H1 (cell line): ENCODE measurements at regions not wholly inside any gene's neighbourhood (a gene's known extent, or its start where the extent isn't known, plus 50 kb on each side); places are given as distances from the start of the nearest gene placed in this dataset.

Experiments
- CTCF ChIA-PET: fragments of 300-600 bp; sonication (Branson Sonifier 250); formaldehyde crosslinking; loops from one replicate; lab custom pipeline; 2021; ENCODE audit not compliant: partially characterized antibody; lab: Charles Lee
- POLR2A ChIA-PET: fragments of 300-600 bp; sonication (Branson Sonifier 250); formaldehyde crosslinking; loops from one replicate; lab custom pipeline; 2021; ENCODE audit warnings: inconsistent platforms; ENCODE audit not compliant: partially characterized antibody; lab: Charles Lee
- DNase-seq, 2 experiments: peaks; one replicate each; pipeline versions ENCODE4 v3.0.0 to v3.0.0-alpha.2; 2010 to 2022; ENCODE audit warnings: low spot score in 2 of 2, low read depth in 1 of 2, mixed read lengths in 1 of 2
- FAIRE-seq: peaks from 2 replicates; lab custom pipeline; 2011; peaks lifted over from hg19 to GRCh38; lab: Jason Lieb, UNC
- H2AFZ ChIP-seq: 2 replicates; pipeline ENCODE4 v1.8.1; 2012; ENCODE audit warnings: low read length, inconsistent platforms
- H2AK5ac ChIP-seq: 2 replicates; pipeline ENCODE4 v1.6.1; 2013; ENCODE audit warnings: low read depth, low read length
- H2BK120ac ChIP-seq: replicated peaks from 2 replicates; pipeline ENCODE3; 2013; ENCODE audit warnings: low read depth, low read length, inconsistent platforms
- H2BK12ac ChIP-seq: 2 replicates; pipeline ENCODE4 v1.6.1; 2013; ENCODE audit warnings: low read depth, low read length
- H2BK15ac ChIP-seq: 2 replicates; pipeline ENCODE4 v1.6.1; 2013; ENCODE audit warnings: low read length
- H2BK20ac ChIP-seq: 2 replicates; pipeline ENCODE4 v1.6.1; 2013; ENCODE audit warnings: low read length
- H2BK5ac ChIP-seq: 2 replicates; pipeline ENCODE4 v1.6.1; 2013; ENCODE audit warnings: low read depth, low read length
- H3K14ac ChIP-seq: 2 replicates; pipeline ENCODE4 v1.6.1; 2013; ENCODE audit warnings: inconsistent platforms; ENCODE audit not compliant: insufficient read length
- H3K18ac ChIP-seq: 2 replicates; pipeline ENCODE4 v1.6.1; 2013; ENCODE audit warnings: low read length; ENCODE audit errors: extremely low read depth
- H3K23ac ChIP-seq: 2 replicates; pipeline ENCODE4 v1.6.1; 2013; ENCODE audit warnings: inconsistent platforms; ENCODE audit not compliant: insufficient read length
- H3K23me2 ChIP-seq: 2 replicates; pipeline ENCODE4 v1.6.1; 2013; ENCODE audit warnings: low read depth, low read length
- H3K27ac ChIP-seq: 2 replicates; pipeline ENCODE4 v1.6.1; 2011; ENCODE audit warnings: low read depth, low read length, inconsistent platforms
- H3K27me3 ChIP-seq, 4 experiments: replicated peaks in 1 of 4; 1 replicate in 1 of 4; 2 replicates in 3 of 4; pipeline versions ENCODE4 v1.6.1 to v1.8.1; 2011 to 2013; ENCODE audit warnings: low read length in 3 of 4, mild to moderate bottlenecking in 3 of 4, inconsistent platforms in 2 of 4, mixed read lengths in 2 of 4, moderate library complexity in 1 of 4; ENCODE audit not compliant: control insufficient read depth in 3 of 4, insufficient read depth in 3 of 4; ENCODE audit errors: extremely low read depth in 1 of 4
- H3K36me3 ChIP-seq, 4 experiments: 2 replicates each; pipeline versions ENCODE4 v1.6.1 to v1.8.1; 2011 to 2013; ENCODE audit warnings: mild to moderate bottlenecking in 4 of 4, low read length in 3 of 4, moderate library complexity in 2 of 4, control low read depth in 1 of 4, inconsistent platforms in 1 of 4; ENCODE audit not compliant: insufficient read depth in 4 of 4, control insufficient read depth in 2 of 4
- H3K4ac ChIP-seq: replicated peaks from 2 replicates; pipeline ENCODE3; 2013; ENCODE audit warnings: low read length, low read depth, mixed read lengths, inconsistent platforms; ENCODE audit not compliant: insufficient read length
- H3K4me1 ChIP-seq, 4 experiments: replicated peaks in 1 of 4; 1 replicate in 1 of 4; 2 replicates in 3 of 4; pipeline versions ENCODE4 v1.6.1 to v1.8.1; 2011 to 2013; ENCODE audit warnings: low read length in 3 of 4, inconsistent platforms in 2 of 4, mixed read lengths in 1 of 4; ENCODE audit not compliant: insufficient read depth in 4 of 4, control insufficient read depth in 3 of 4
- H3K4me2 ChIP-seq, 2 experiments: 2 replicates each; pipeline versions ENCODE4 v1.6.1 to v1.8.1; 2011 to 2013; ENCODE audit warnings: low read depth in 2 of 2, low read length in 2 of 2, control low read depth in 1 of 2, inconsistent platforms in 1 of 2, mild to moderate bottlenecking in 1 of 2; ENCODE audit not compliant: insufficient read depth in 1 of 2
- H3K4me3 ChIP-seq, 4 experiments: fragments of 200-600, 300-600 bp in 1 of 4; sonication (generic), shearing (Covaris generic), sonication (Bioruptor Twin) in 1 of 4; 2 replicates each; pipeline versions ENCODE4 v1.5.1 to v1.8.1; 2011 to 2016; ENCODE audit warnings: low read length in 4 of 4, low read depth in 3 of 4, control low read depth in 2 of 4, inconsistent platforms in 2 of 4, mild to moderate bottlenecking in 2 of 4, mixed read lengths in 1 of 4, moderate library complexity in 1 of 4; ENCODE audit not compliant: insufficient read depth in 2 of 4; ENCODE audit errors: extremely low read depth in 1 of 4
- H3K56ac ChIP-seq: replicated peaks from 2 replicates; pipeline ENCODE3; 2013; ENCODE audit warnings: low read depth, mild to moderate bottlenecking, mixed read lengths, low read length, inconsistent platforms; ENCODE audit not compliant: insufficient read length
- H3K79me1 ChIP-seq: 2 replicates; pipeline ENCODE4 v1.6.1; 2013; ENCODE audit warnings: low read depth, low read length, control low read depth
- H3K79me2 ChIP-seq, 2 experiments: 2 replicates each; pipeline versions ENCODE4 v1.6.1 to v1.8.1; 2012 to 2013; ENCODE audit warnings: low read length in 2 of 2, mild to moderate bottlenecking in 2 of 2, inconsistent platforms in 1 of 2; ENCODE audit not compliant: insufficient read depth in 2 of 2, control insufficient read depth in 1 of 2
- H3K9ac ChIP-seq, 4 experiments: replicated peaks in 1 of 4; 1 replicate in 1 of 4; 2 replicates in 3 of 4; pipeline versions ENCODE4 v1.6.1 to v1.8.1; 2011 to 2013; ENCODE audit warnings: low read depth in 3 of 4, low read length in 3 of 4, control low read depth in 2 of 4, mild to moderate bottlenecking in 2 of 4, moderate library complexity in 2 of 4, inconsistent platforms in 1 of 4; ENCODE audit errors: extremely low read depth in 1 of 4
- H3K9me3 ChIP-seq, 2 experiments: 2 replicates each; pipeline versions ENCODE4 v1.6.1 to v1.8.1; 2012 to 2013; ENCODE audit warnings: mild to moderate bottlenecking in 2 of 2, moderate library complexity in 2 of 2, control low read depth in 1 of 2, inconsistent platforms in 1 of 2, low read depth in 1 of 2, low read length in 1 of 2, mixed read lengths in 1 of 2; ENCODE audit not compliant: insufficient read depth in 2 of 2
- H4K20me1 ChIP-seq, 2 experiments: replicated peaks in 1 of 2; 2 replicates each; pipeline versions ENCODE3 to v1.8.1; 2011 to 2013; ENCODE audit warnings: inconsistent platforms in 2 of 2, low read length in 2 of 2, mild to moderate bottlenecking in 1 of 2; ENCODE audit not compliant: insufficient read depth in 2 of 2, control insufficient read depth in 1 of 2
- H4K5ac ChIP-seq: 2 replicates; pipeline ENCODE4 v1.6.1; 2013; ENCODE audit warnings: low read length, low read depth, mixed read lengths, inconsistent platforms; ENCODE audit not compliant: insufficient read length
- H4K8ac ChIP-seq: 2 replicates; pipeline ENCODE4 v1.8.0; 2013; ENCODE audit warnings: mild to moderate bottlenecking, moderate library complexity, low read length, inconsistent platforms; ENCODE audit not compliant: insufficient read depth; ENCODE audit errors: extremely low read depth
- H4K91ac ChIP-seq: replicated peaks from 2 replicates; pipeline ENCODE3; 2013; ENCODE audit warnings: low read length, mixed read lengths, inconsistent platforms; ENCODE audit not compliant: insufficient read length
- BACH1 ChIP-seq: IDR thresholded peaks from 2 replicates; pipeline ENCODE4 v1.6.1; 2012; ENCODE audit warnings: low read length, improper control_type of control experiment
- CREB1 ChIP-seq: IDR thresholded peaks from 2 replicates; pipeline ENCODE4 v1.6.1; 2012; ENCODE audit warnings: inconsistent platforms
- CTBP2 ChIP-seq: IDR thresholded peaks from 2 replicates; pipeline ENCODE4 v1.7.0; 2011; ENCODE audit warnings: borderline replicate concordance, mild to moderate bottlenecking, moderate library complexity, mixed read lengths, low read length; ENCODE audit not compliant: insufficient read depth, insufficient read length
- GABPA ChIP-seq: IDR thresholded peaks from 2 replicates; pipeline ENCODE4 v1.6.1; 2011; ENCODE audit warnings: mild to moderate bottlenecking, low read length, moderate library complexity, borderline replicate concordance; ENCODE audit not compliant: insufficient read depth
- GTF2F1 ChIP-seq: IDR thresholded peaks from 2 replicates; pipeline ENCODE4 v1.6.1; 2012; ENCODE audit warnings: low read depth, low read length, improper control_type of control experiment, borderline replicate concordance
- JUN ChIP-seq: IDR thresholded peaks from 2 replicates; pipeline ENCODE4 v1.6.1; 2011; ENCODE audit warnings: low read depth, mild to moderate bottlenecking, improper control_type of control experiment, low read length
- JUND ChIP-seq: IDR thresholded peaks from 2 replicates; pipeline ENCODE4 v1.6.1; 2011; ENCODE audit warnings: mild to moderate bottlenecking, improper control_type of control experiment, low read length
- KDM1A ChIP-seq: fragments of 200-600, 300-600 bp; sonication (generic); IDR thresholded peaks from 2 replicates; pipeline ENCODE4 v1.7.1; 2016; ENCODE audit warnings: mild to moderate bottlenecking, low read length, borderline replicate concordance
- MAFK ChIP-seq: IDR thresholded peaks from 2 replicates; pipeline ENCODE4 v1.6.1; 2012; ENCODE audit warnings: low read depth, mild to moderate bottlenecking, improper control_type of control experiment, low read length
- NRF1 ChIP-seq: IDR thresholded peaks from 2 replicates; pipeline ENCODE4 v1.6.1; 2011; ENCODE audit warnings: mild to moderate bottlenecking, low read depth, low read length, improper control_type of control experiment
- POU5F1 ChIP-seq: IDR thresholded peaks from 2 replicates; pipeline ENCODE4 v1.6.1; 2011; ENCODE audit warnings: low read depth, mild to moderate bottlenecking, low read length, moderate library complexity
- RBBP5 ChIP-seq: IDR thresholded peaks from 2 replicates; pipeline ENCODE4 v1.7.1; 2012; ENCODE audit warnings: low read depth, mild to moderate bottlenecking, inconsistent platforms, low read length, moderate library complexity, borderline replicate concordance
- SAP30 ChIP-seq: fragments of 300-600 bp; sonication (generic); IDR thresholded peaks from 2 replicates; pipeline ENCODE4 v1.7.1; 2012; ENCODE audit warnings: low read length, moderate library complexity, mild to moderate bottlenecking, inconsistent platforms; ENCODE audit not compliant: insufficient read depth, insufficient replicate concordance
- SRF ChIP-seq: IDR thresholded peaks from 2 replicates; pipeline ENCODE4 v1.6.1; 2011; ENCODE audit warnings: mild to moderate bottlenecking, low read depth, low read length, moderate library complexity
- TAF7 ChIP-seq: optimal IDR thresholded peaks from 2 replicates; pipeline ENCODE3; 2011; ENCODE audit warnings: low read depth, mild to moderate bottlenecking, inconsistent platforms, low read length, moderate library complexity, borderline replicate concordance
- WGBS, 2 experiments: shearing (Covaris generic) in 1 of 2; methylation state at CpG; one replicate each; pipeline versions ENCODE4 v1.1.6 to v1.1.7; 2013 to 2015; ENCODE audit warnings: low lambda C conversion rate in 2 of 2, mixed read lengths in 2 of 2, inconsistent platforms in 1 of 2, low coverage in 1 of 2, missing lambda C conversion rate in 1 of 2; ENCODE audit not compliant: insufficient replicate concordance in 2 of 2, insufficient coverage in 1 of 2, insufficient read length in 1 of 2; ENCODE audit errors: extremely low coverage in 1 of 2, missing lambda C conversion rate in 1 of 2; 5-methylcytosine and 5-hydroxymethylcytosine counted together

GRCh38 chr15:60126200-60126599 is 122.1 kb downstream of the FOXB1 start:
- no peak overlapping the region for H3K9ac ChIP-seq
- peaks cover 2% of the 10 kb centered on the region; the same call in 1 of the 2 replicates for H3K23me2 ChIP-seq
- 88% methylated on average over 4 of the region's 4 CpGs; no CpG with 5 or more reads in 1 of the 2 experiments for WGBS, 2 experiments
- H3K79me1 ChIP-seq: no peaks in the 10 kb centered on the region
- no peak overlapping the region for H4K8ac ChIP-seq
- no peak overlapping the region for H3K4ac ChIP-seq
- no peaks in the 10 kb centered on the region for H3K9me3 ChIP-seq
- H3K4me2 ChIP-seq: no peak overlapping the region
- H4K20me1 ChIP-seq: no peaks in the 10 kb centered on the region
- H2AFZ ChIP-seq: no peak overlapping the region
- H2BK5ac ChIP-seq: no peak overlapping the region
- H3K79me2 ChIP-seq: no peaks in the 10 kb centered on the region
- POLR2A ChIA-PET: no interaction called here
- CTCF ChIA-PET: interaction anchor here (0.6 to 4.2 kb wide), 8 partner anchors 41 to 374 kb away, joined by 3 to 24 read pairs (median 4); no protein-coding TSS in a partner anchor
- no peak overlapping the region for H3K56ac ChIP-seq
- no peak overlapping the region for H4K91ac ChIP-seq
- no peak overlapping the region for H3K18ac ChIP-seq
- no peak overlapping the region for H3K23ac ChIP-seq
- H2BK15ac ChIP-seq: no peak overlapping the region; the same call in 1 of the 2 replicates
- FAIRE-seq (no peak), DNase-seq (no peak)
- no peak overlapping the region for H2BK120ac ChIP-seq
- no peak overlapping the region for H2BK12ac ChIP-seq
- H2BK20ac ChIP-seq: peak overlapping the region; percentile 82; the same call in 1 of the 2 replicates
- peaks cover 0 to 2% (median 0%) of the 10 kb centered on the region in 4 experiments; a peak in 3 of 7 replicates for H3K27me3 ChIP-seq
- no peaks in the 10 kb centered on the region for H3K36me3 ChIP-seq
- no peak overlapping the region for H3K4me3 ChIP-seq
- peaks cover 2 to 16% (median 13%) of the 10 kb centered on the region in 4 experiments; a peak in 6 of 7 replicates for H3K4me1 ChIP-seq
- H3K27ac ChIP-seq: no peak overlapping the region
- H2AK5ac ChIP-seq: peak overlapping the region; percentile 88; the same call in 1 of the 2 replicates
- H3K14ac ChIP-seq: no peak overlapping the region
- no peak overlapping the region for H4K5ac ChIP-seq
- TF ChIP-seq JUN: no peak
- TF ChIP-seq JUND: no peak
- no peak for TF ChIP-seq KDM1A
- no peak for TF ChIP-seq MAFK
- no peak for TF ChIP-seq GABPA
- no peak for TF ChIP-seq GTF2F1
- no peak for TF ChIP-seq NRF1
- no peak for TF ChIP-seq BACH1
- no peak for TF ChIP-seq RBBP5
- TF ChIP-seq POU5F1: no peak
- no peak for TF ChIP-seq CREB1
- TF ChIP-seq TAF7: no peak
- TF ChIP-seq SAP30: no peak
- no peak for TF ChIP-seq SRF
- no peak for TF ChIP-seq CTBP2
